HFF-Myc (cell line): ENCODE measurements at regions not wholly inside any gene's neighbourhood (a gene's known extent, or its start where the extent isn't known, plus 50 kb on each side); places are given as distances from the start of the nearest gene placed in this dataset.

Experiments used
- DNase-seq: peaks from one replicate; pipeline ENCODE4 v3.0.0-alpha.2; 2011; ENCODE audit warnings: low read depth; ENCODE audit errors: extremely low read depth
- H3K4me3 ChIP-seq: replicated peaks from 2 replicates; pipeline ENCODE4 v1.5.1; 2011; ENCODE audit warnings: low read depth, mild to moderate bottlenecking, control low read depth, low read length
- CTCF ChIP-seq: IDR thresholded peaks from 2 replicates; pipeline ENCODE4 v1.5.1; 2012; ENCODE audit warnings: mild to moderate bottlenecking, low read depth, low read length, control low read depth; ENCODE audit errors: missing control alignments

- no peak for TF ChIP-seq CTCF
- DNase-seq, result no peak
- H3K4me3 ChIP-seq, result no peak overlapping the region
Observed at GRCh38 chr15:26083896-26084295, 220.8 kb upstream of the ATP10A start.

DNA sequence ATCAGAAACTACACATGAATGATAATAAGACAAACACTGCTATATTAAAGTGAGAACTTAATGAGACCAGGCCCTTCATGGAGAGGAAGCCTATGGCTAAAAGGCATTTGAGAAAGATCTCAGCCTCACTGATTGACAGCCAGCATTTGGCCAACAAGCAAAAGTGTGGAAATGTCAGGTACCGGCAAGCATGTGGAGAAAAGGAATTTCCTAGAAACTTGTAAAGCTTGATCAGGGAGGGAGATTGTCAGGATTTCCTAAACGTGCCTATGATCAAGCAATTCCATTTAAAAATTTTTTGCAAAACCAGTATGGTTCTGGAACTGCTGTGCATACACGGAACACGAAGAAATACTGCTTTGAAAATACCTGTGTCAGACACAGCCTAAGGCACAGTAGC lies 220.3 kb upstream of the ATP10A start:
- H3K4me3 ChIP-seq, result no peak overlapping the region
- no peak for TF ChIP-seq CTCF
- no peak for DNase-seq

DNA sequence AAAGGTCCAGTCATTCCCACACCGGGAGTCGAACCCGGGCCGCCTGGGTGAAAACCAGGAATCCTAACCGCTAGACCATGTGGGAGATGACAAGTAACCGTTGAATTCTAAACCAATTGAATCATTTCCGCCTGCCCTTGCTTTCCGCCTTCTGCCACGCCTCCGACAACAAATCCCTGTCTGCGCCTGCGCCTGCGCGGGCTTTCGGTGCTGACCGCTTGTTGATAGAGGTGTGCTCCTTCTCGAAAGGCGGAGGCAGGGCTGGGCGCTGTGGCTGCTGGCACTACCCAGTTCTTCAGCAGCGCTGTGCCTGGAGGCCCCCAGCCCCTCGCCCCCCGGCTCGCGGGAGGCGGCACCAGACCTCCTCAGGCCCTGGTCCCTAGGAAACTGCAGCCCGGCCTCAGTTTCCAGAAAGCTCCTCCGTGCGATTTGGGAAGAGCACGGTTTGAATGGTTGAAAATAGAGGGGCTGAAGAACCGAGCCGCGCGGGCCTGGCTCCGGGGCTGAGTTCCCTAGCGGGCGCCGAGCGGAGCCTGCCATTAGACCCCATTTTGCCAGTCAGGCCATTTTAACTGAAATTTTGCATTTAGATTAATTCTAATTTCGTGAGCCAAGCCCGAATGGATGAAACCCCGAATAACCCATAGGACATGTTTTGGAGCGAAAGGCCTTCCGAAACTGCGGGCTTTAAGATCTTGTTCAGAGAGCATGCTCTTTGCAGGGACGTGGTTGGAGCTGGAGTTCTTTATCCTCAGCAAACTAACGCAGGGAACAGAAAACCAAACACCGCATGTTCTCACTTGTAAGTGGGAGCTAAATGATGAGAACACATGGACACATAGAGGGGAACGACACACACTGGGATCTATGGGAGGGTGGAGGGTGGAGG lies 219.3 kb upstream of the ATP10A start:
- TF ChIP-seq CTCF, result no peak
- DNase-seq, result peak; percentile 88
- H3K4me3 ChIP-seq, result peak overlapping the region; percentile 52

DNA sequence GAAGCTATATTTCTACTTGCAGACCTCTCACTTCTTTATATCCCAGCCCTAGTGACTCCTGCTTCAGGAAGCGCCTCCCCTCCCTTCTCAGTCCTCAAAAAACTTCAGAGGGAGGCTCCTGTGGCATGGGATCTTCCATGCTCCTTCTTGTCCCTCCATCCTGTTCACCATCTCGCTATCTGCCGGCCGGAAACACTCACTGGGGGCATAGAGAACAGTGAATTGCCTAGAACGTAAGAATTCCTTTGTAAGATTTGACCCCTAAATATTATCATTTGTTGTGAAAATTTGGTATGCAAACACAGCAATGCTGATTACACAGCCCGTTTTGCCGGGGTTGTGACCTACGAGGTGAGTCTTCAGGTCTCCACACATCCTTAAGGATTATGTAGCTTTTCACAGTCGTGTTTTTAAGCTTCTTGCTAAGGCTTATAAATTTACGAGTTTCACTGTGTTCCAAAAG lies 218.7 kb upstream of the ATP10A start:
- TF ChIP-seq CTCF, result no peak
- H3K4me3 ChIP-seq, result no peak overlapping the region

DNA sequence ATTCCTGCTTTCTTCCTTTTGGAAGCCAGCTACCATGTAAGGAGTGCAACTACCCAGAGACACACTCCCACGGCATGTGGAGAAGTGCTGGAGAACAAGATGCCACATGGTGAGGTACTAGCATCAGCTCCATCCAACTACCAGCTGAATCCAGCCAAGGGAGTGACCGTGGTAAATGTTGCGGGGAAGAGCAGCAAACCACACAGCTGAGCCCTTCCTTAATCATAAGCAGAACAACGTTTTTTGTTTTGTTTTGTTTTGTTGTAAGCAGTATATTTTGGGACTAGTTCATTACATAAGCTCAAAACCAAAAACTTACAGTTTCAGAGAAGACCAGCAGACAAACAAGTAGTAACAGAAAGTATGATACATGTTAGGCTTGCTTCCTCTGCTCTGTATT lies 212.6 kb upstream of the ATP10A start:
- DNase-seq, result no peak
- no peak overlapping the region for H3K4me3 ChIP-seq
- TF ChIP-seq CTCF, result no peak

More for the DNA sequence above, 218.7 kb upstream of the ATP10A start:
- no peak for DNase-seq

DNA sequence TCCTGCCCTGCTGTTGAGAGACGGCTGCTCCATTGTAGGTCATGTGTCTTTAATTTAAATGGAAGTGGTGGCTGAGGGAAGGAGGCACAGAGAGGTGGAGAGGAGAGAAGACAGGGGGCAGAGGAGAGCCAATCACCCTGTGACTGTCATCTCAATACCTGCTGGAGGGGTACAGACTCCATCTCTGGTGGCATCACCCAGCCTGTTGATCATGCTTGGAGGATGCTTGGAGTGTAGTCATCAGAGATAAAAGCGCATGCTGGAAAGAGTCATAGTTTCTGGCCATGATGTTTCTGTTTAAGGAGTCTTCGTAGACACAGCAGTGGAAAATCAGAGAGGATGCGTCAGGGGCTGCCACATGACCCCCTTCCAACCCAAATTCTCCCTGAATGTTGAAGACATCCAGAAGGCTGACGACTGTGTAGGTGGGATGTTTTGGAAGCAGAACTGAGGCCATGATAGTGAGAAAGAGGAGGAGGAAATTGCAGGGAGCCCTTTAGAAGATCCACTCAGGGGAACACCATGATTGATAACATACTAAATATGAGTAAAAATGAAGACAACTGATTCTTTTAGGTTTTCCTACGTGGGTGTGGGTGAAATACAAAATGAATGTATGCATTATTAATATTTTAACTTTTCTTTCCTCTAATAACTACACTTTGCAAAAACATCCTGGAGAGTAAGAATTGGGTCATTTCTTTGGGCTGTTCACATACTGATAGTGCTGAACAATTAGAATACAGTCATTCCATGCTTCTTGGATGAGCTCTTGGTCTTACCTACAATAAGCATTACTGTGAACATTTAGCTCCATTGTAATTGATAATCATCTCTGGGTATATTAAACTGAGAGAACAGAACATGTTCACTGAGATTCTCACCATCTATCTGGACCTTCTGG lies 210.6 kb upstream of the ATP10A start:
- H3K4me3 ChIP-seq, result no peak overlapping the region
- DNase-seq, result no peak
- peak; percentile 2 for TF ChIP-seq CTCF
